Upper lobe of left lung (tissue), 6 donors: ENCODE measurements at regions not wholly inside any gene's neighbourhood (a gene's known extent, or its start where the extent isn't known, plus 50 kb on each side); places are given as distances from the start of the nearest gene placed in this dataset.

Experiments
- ATAC-seq, 2 donors: fragments of 200-7000 bp; cut with Tn5 transposase; one replicate each; pipeline ENCODE4 v1.9.1; 2022; ENCODE audit warnings: mild to moderate bottlenecking in 2 of 2, moderate library complexity in 2 of 2; ENCODE audit not compliant: low FRiP score in 2 of 2
- DNase-seq, 2 donors: peaks; one replicate each; pipeline ENCODE4 v3.0.0-alpha.2; 2019 to 2020
- H3K27ac ChIP-seq, 4 donors: fragments of 200-600 bp; sonication (generic); one replicate each; pipeline ENCODE4 v1.5.1; 2016 to 2019
- H3K27me3 ChIP-seq, 4 donors: fragments of 200-600 bp; sonication (generic); one replicate each; pipeline ENCODE4 v1.5.1; 2017 to 2019
- H3K36me3 ChIP-seq, 4 donors: fragments of 200-600 bp; sonication (generic); one replicate each; pipeline ENCODE4 v1.5.1; 2016 to 2019
- H3K4me1 ChIP-seq, 4 donors: fragments of 200-600 bp; sonication (generic); one replicate each; pipeline ENCODE4 v1.5.1; 2018 to 2019
- H3K4me3 ChIP-seq, 4 donors: fragments of 200-600 bp; sonication (generic); one replicate each; pipeline ENCODE4 v1.5.1; 2017 to 2019; ENCODE audit warnings: mild to moderate bottlenecking in 2 of 4, moderate library complexity in 1 of 4
- H3K9me3 ChIP-seq, 4 donors: fragments of 200-600 bp; sonication (generic); one replicate each; pipeline ENCODE4 v1.5.1; 2018 to 2019
- CTCF ChIP-seq, 6 experiments: fragments of 450-650 bp in 4 of 6; fragments of 200-600 bp in 2 of 6; sonication (generic) in 2 of 6; IDR thresholded peaks; one replicate each; pipeline ENCODE4 v1.5.1; 2016 to 2019; ENCODE audit warnings: antibody characterized with exemption in 6 of 6
- EP300 ChIP-seq, 4 donors: sonication (generic); formaldehyde crosslinking; IDR thresholded peaks; one replicate each; pipeline ENCODE4 v1.5.1; 2017; ENCODE audit warnings: antibody characterized with exemption in 4 of 4, control low read depth in 2 of 4
- POLR2A ChIP-seq, 4 donors: fragments of 450-650 bp; IDR thresholded peaks; one replicate each; pipeline ENCODE4 v1.5.1; 2016 to 2017; ENCODE audit warnings: antibody characterized with exemption in 4 of 4, mild to moderate bottlenecking in 2 of 4
- POLR2AphosphoS5 ChIP-seq, 2 donors: sonication (generic); formaldehyde crosslinking; IDR thresholded peaks; one replicate each; pipeline ENCODE4 v1.5.1; 2017; ENCODE audit warnings: antibody characterized with exemption in 2 of 2
- WGBS, 2 donors: methylation state at CpG; one replicate each; pipeline ENCODE4 v1.1.5; 2017 to 2018; 5-methylcytosine and 5-hydroxymethylcytosine counted together
- donor health status: DM: no; HTN: no; CAD: no; lungs with moderate emphysema.
- donor health status: DM: no; HTN: yes; CAD: no; lungs with severe emphysema.

- no peaks in the 10 kb centered on the region for H3K27me3 ChIP-seq
- peaks cover 0 to 7% (median 3%) of the 10 kb centered on the region in 4 donors for H3K9me3 ChIP-seq
- H3K36me3 ChIP-seq: no peaks in the 10 kb centered on the region
- TF ChIP-seq CTCF (IDR thresholded peaks at IDR 0.05): no peak
- TF ChIP-seq POLR2AphosphoS5 (IDR thresholded peaks at IDR 0.05): no peak
- TF ChIP-seq POLR2A (IDR thresholded peaks at IDR 0.05): no peak
- no peak for TF ChIP-seq EP300 (IDR thresholded peaks at IDR 0.05)
- 39 to 47% methylated on average over 3 of the region's 3 CpGs for WGBS, 2 donors
- no peak overlapping the region for H3K4me3 ChIP-seq
- ATAC-seq (no peak), DNase-seq (no peak)
- H3K27ac ChIP-seq: no peak overlapping the region
- H3K4me1 ChIP-seq: no peaks in the 10 kb centered on the region
Measured at GRCh38 chr4:38306482-38307071, 346.4 kb downstream of the PTTG2 start.

GRCh38 chr4:38308728-38309311, 348.6 kb downstream of the PTTG2 start:
- ATAC-seq: no peak
- DNase-seq: no peak
- TF ChIP-seq EP300 (IDR thresholded peaks at IDR 0.05): no peak
- TF ChIP-seq POLR2A (IDR thresholded peaks at IDR 0.05): no peak
- TF ChIP-seq POLR2AphosphoS5 (IDR thresholded peaks at IDR 0.05): no peak
- no peak overlapping the region for H3K27ac ChIP-seq
- no peaks in the 10 kb centered on the region for H3K27me3 ChIP-seq
- no peak overlapping the region for H3K4me3 ChIP-seq
- 54 to 65% methylated on average over 5 of the region's 5 CpGs for WGBS, 2 donors
- no peaks in the 10 kb centered on the region for H3K36me3 ChIP-seq
- H3K4me1 ChIP-seq: no peaks in the 10 kb centered on the region
- no peaks in the 10 kb centered on the region for H3K9me3 ChIP-seq

GRCh38 chr4:38309471-38309870, 349.3 kb downstream of the PTTG2 start:
- Histone ChIP-seq H3K27ac (no peak overlapping the region), H3K27me3 (no peaks in the 10 kb centered on the region), H3K4me3 (no peak overlapping the region), H3K9me3 (no peaks in the 10 kb centered on the region), H3K36me3 (no peaks in the 10 kb centered on the region), H3K4me1 (no peaks in the 10 kb centered on the region)
- ATAC-seq: no peak
- no peak for DNase-seq
- 83 to 92% methylated on average over 1 of the region's 1 CpG for WGBS, 2 donors
- TF ChIP-seq POLR2AphosphoS5 (IDR thresholded peaks at IDR 0.05) (no peak), EP300 (IDR thresholded peaks at IDR 0.05) (no peak), POLR2A (IDR thresholded peaks at IDR 0.05) (no peak), CTCF (IDR thresholded peaks at IDR 0.05) (no peak)

- no peak overlapping the region for H3K27ac ChIP-seq
- no peaks in the 10 kb centered on the region for H3K4me1 ChIP-seq
- H3K36me3 ChIP-seq: no peaks in the 10 kb centered on the region
- TF ChIP-seq POLR2A (IDR thresholded peaks at IDR 0.05): no peak
- no peak for TF ChIP-seq EP300 (IDR thresholded peaks at IDR 0.05)
- TF ChIP-seq POLR2AphosphoS5 (IDR thresholded peaks at IDR 0.05): no peak
- no peak for TF ChIP-seq CTCF (IDR thresholded peaks at IDR 0.05)
- WGBS, 2 donors: 59 to 62% methylated on average over 4 of the region's 4 CpGs
- ATAC-seq (no peak), DNase-seq (no peak)
- H3K4me3 ChIP-seq: no peak overlapping the region
- no peaks in the 10 kb centered on the region for H3K27me3 ChIP-seq
- H3K9me3 ChIP-seq: no peaks in the 10 kb centered on the region
Measured at GRCh38 chr4:38310446-38311043, 350.3 kb downstream of the PTTG2 start.

GRCh38 chr4:38311495-38312126, 351.4 kb downstream of the PTTG2 start:
- WGBS, 2 donors: 87 to 89% methylated on average over 8 of the region's 8 CpGs
- Histone ChIP-seq H3K27me3 (no peaks in the 10 kb centered on the region), H3K27ac (no peak overlapping the region), H3K9me3 (no peaks in the 10 kb centered on the region), H3K4me3 (no peak overlapping the region), H3K36me3 (no peaks in the 10 kb centered on the region), H3K4me1 (no peaks in the 10 kb centered on the region)
- no peak for ATAC-seq
- DNase-seq: no peak
- TF ChIP-seq POLR2A (IDR thresholded peaks at IDR 0.05) (no peak), EP300 (IDR thresholded peaks at IDR 0.05) (no peak), CTCF (IDR thresholded peaks at IDR 0.05) (no peak), POLR2AphosphoS5 (IDR thresholded peaks at IDR 0.05) (no peak)
